GM18951 (cell line): ENCODE measurements at regions not wholly inside any gene's neighbourhood (a gene's known extent, or its start where the extent isn't known, plus 50 kb on each side); places are given as distances from the start of the nearest gene placed in this dataset.

Experiments
- POLR2A ChIP-seq: IDR thresholded peaks from 4 replicates; pipeline ENCODE4 v1.6.1; 2011; ENCODE audit warnings: mild to moderate bottlenecking; ENCODE audit not compliant: insufficient read length, insufficient read depth; ENCODE audit errors: extremely low read depth
- in situ Hi-C: fragments of 300-500 bp; cut with MboI; formaldehyde crosslinking; loops from one replicate; pipeline ENCODE4 v1.12.0; 2022; ENCODE audit warnings: low sequenced_read_pairs, mixed read lengths, inconsistent platforms; ENCODE audit not compliant: unreplicated experiment

DNA sequence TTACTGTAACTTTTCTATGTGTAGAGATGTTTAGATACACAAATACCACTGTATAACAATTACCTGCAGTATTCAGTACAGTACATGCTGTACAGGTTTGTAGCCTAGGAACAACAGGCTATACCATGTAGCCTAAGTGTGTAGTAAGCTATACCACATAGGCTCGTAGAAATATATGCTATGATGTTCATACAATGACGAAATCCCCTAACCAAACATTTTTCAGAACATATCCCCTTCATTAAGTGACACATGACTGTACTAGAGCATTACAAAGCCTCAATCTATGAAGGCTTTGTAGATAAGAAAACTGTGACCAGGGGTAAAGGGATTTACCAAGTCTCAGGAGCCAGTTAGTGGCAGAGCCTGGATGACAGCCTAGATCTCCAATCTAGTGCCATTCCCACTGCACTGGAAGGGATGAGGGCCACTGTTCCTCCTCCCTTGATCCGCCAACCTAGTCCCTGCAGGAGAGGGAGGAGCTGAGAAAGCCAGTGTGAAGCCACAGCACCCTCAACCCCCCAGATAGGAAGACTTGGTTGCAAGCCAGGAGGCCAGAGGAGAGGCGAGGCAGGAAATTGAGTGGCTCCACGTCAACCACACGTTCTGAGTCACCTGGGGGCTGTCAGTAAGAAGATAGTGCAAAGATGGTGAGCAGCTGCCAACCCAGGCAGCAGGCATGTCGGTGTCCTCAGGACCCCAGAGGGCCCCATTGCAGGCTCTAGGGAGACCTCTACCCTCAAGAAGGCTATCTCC lies 227.7 kb downstream of the BCOR start:
- no peak for TF ChIP-seq POLR2A
- in situ Hi-C loops = no loop called here

- in situ Hi-C loops = no loop called here
- no peak for TF ChIP-seq POLR2A
These were observed 226.1 kb downstream of the BCOR start for GRCh38 chrX:39871648-39872047.

DNA sequence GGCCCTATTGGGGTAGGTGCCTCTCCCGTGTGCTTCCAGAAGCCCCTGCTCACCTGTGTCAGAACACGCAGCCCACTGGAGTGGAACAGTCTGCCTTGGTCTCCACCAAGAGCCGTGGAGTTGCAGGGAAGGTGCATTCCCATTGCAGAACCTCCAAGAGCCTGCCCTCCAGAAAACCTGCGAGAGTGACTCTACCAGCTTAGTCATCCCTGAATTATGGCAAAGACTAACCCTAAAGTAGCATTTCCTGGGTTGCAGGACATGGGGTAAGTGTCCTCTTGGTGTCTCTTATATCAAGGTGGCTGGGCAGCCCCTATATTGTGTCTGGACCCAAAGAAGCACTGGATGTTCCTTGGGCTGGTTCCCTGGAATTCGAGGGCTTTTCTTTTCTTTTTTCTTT lies 224.6 kb downstream of the BCOR start:
- in situ Hi-C loops = no loop called here
- no peak for TF ChIP-seq POLR2A

- in situ Hi-C loops = no loop called here
These were observed 223.4 kb downstream of the BCOR start for GRCh38 chrX:39874202-39874816.

GRCh38 chrX:39875834-39876628 lies 221.7 kb downstream of the BCOR start:
- TF ChIP-seq POLR2A = no peak
- in situ Hi-C loops = no loop called here

More at GRCh38 chrX:39874202-39874816, 223.4 kb downstream of the BCOR start:
- no peak for TF ChIP-seq POLR2A

DNA sequence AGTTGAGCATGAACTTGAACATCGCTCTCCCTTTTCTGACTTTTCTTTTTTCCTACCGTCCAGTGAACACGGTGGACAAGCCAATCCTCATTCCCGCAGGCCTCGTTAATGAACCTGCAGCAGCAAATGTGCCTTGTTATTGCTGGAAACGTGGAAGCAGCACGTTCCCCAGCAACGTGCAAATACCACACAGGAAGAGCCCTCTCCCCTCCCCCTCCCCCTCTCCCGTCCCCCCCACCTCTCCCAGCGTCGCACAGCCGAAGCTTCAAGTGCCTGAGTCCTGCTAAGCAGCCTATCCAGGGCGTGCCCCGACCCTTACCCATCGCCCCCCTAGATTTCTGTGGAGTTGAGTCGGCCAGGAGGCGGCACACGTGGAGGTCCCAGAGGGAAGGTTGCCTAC lies 219.9 kb downstream of the BCOR start:
- no peak for TF ChIP-seq POLR2A
- in situ Hi-C loops = no loop called here

GRCh38 chrX:39883666-39884065 lies 214.1 kb downstream of the BCOR start:
- in situ Hi-C loops = no loop called here
- no peak for TF ChIP-seq POLR2A

- no peak for TF ChIP-seq POLR2A
- in situ Hi-C loops = no loop called here
These were observed 211.5 kb downstream of the BCOR start for GRCh38 chrX:39886282-39886681.

- no peak for TF ChIP-seq POLR2A
- in situ Hi-C loops = no loop called here
These were observed 209.0 kb downstream of the BCOR start for GRCh38 chrX:39888730-39889129.

DNA sequence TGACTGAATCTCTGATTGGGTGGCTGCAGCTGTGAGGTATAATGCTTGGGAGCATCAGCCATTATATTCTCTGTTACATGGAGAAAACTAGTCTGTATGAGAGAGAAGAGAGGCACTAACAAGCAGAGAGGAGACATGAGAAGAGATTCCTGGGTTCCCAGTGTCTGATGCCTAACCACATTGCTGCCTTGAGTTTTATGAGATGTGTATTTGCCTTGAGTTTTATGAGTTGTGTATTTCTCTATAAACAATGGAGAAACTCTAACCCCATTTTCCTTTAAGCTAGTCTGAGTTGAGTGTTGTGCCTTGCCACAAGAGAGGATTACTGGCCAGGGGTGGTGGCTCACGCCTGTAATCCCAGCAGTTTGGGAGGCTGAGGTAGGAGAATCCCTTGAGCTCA lies 208.1 kb downstream of the BCOR start:
- no peak for TF ChIP-seq POLR2A
- in situ Hi-C loops = no loop called here

DNA sequence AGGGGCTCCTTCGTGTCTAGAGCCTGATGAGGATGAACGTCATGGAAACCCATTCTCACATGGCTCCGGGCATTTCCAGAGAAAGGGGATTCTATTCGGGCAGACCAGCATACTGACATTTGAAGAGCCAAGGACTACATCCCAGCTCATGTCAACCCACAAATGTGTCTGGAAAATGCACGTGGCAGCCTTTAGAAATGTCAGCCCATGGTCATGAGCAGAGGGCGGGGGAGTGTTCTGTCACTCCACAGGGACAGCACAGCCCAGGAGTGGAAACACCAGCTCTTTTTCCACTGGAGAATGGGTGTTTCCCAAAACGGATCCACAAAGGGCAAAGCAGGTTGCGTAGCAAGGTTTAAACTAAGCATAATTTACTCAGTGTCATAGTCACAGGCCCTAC lies 207.0 kb downstream of the BCOR start:
- no peak for TF ChIP-seq POLR2A
- in situ Hi-C loops = no loop called here

- TF ChIP-seq POLR2A = no peak
- in situ Hi-C loops = no loop called here
These were observed 206.0 kb downstream of the BCOR start for GRCh38 chrX:39891781-39892180.

DNA sequence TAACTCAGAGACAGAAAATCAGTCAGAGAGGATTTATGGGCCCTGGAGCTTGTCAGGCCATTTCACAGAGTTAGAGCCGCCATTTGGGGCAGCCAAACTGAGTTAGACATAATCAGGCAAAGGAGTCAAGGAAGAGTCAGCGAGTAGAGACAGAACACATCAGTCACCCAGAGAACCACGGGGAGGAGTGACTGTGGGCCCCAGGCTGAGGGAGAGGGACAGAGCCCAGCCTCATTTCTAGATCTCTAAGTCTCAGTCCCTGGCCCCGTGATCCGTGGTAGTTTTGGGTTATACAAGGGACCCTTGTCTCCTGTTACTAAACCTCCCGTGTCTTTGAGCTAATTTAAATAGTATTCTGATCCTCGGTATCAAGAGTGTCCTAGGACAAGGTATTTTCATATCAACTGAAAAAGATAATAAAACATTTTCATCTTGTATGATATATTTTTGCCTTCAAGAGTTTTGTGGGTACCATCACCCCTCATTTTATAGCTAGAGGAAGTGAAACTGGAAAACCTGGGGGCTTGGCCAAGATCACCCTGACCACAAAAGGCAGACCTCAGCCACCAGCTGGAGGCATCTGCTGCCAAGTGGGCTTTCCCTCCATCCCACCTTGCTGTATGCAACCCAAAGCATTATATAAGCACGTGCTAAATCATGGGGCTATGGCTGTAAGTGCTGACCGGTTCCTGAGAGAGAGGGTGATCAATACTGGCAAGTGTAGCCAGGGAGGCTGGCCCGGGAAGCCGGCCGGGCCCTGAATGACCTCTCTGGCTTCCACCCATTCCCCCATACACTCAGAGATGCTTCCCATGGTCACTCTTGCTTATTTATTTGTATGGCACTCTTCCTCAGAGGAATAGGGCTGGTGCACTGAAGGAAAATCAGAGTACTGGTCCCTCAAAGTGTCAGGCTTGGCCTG lies 204.1 kb downstream of the BCOR start:
- in situ Hi-C loops = no loop called here
- TF ChIP-seq POLR2A = no peak

GRCh38 chrX:39894683-39895082 lies 203.1 kb downstream of the BCOR start:
- no peak for TF ChIP-seq POLR2A
- in situ Hi-C loops = no loop called here
